Liver (tissue), 8 donors: ENCODE measurements at regions not wholly inside any gene's neighbourhood (a gene's known extent, or its start where the extent isn't known, plus 50 kb on each side); places are given as distances from the start of the nearest gene placed in this dataset.

Experiments used
- DNase-seq: peaks from one replicate; pipeline ENCODE4 v3.0.0-alpha.2; 2017; ENCODE audit warnings: low spot score
- H3K27ac ChIP-seq, 2 donors: one replicate each; pipeline ENCODE4 v1.7.0; 2013; ENCODE audit warnings: inconsistent platforms in 2 of 2, low read length in 2 of 2, control low read depth in 1 of 2, low read depth in 1 of 2, mild to moderate bottlenecking in 1 of 2
- H3K27me3 ChIP-seq, 4 donors: one replicate each; pipeline versions ENCODE4 v1.6.1 to v1.7.0; 2013; ENCODE audit warnings: low read length in 3 of 4, inconsistent platforms in 1 of 4, mild to moderate bottlenecking in 1 of 4, moderate library complexity in 1 of 4; ENCODE audit not compliant: control insufficient read depth in 4 of 4, insufficient read depth in 4 of 4
- H3K36me3 ChIP-seq, 4 donors: one replicate each; pipeline versions ENCODE4 v1.6.1 to v1.7.0; 2013; ENCODE audit warnings: low read length in 3 of 4, mild to moderate bottlenecking in 3 of 4, low read depth in 1 of 4, moderate library complexity in 1 of 4; ENCODE audit not compliant: control insufficient read depth in 4 of 4, insufficient read depth in 3 of 4
- H3K4me1 ChIP-seq, 4 donors: one replicate each; pipeline versions ENCODE4 v1.6.1 to v1.7.0; 2013; ENCODE audit warnings: low read length in 3 of 4, mild to moderate bottlenecking in 3 of 4, moderate library complexity in 1 of 4; ENCODE audit not compliant: control insufficient read depth in 4 of 4, insufficient read depth in 4 of 4
- H3K4me3 ChIP-seq, 3 donors: one replicate each; pipeline versions ENCODE4 v1.6.1 to v1.7.0; 2013; ENCODE audit warnings: low read length in 3 of 3, control low read depth in 1 of 3, low read depth in 1 of 3, mild to moderate bottlenecking in 1 of 3
- H3K9ac ChIP-seq, 2 donors: one replicate each; pipeline ENCODE4 v1.7.0; 2013; ENCODE audit warnings: low read length in 2 of 2, mild to moderate bottlenecking in 2 of 2, moderate library complexity in 2 of 2, control low read depth in 1 of 2, low read depth in 1 of 2
- H3K9me3 ChIP-seq, 4 donors: one replicate each; pipeline versions ENCODE4 v1.6.1 to v1.7.0; 2013; ENCODE audit warnings: low read length in 3 of 4; ENCODE audit not compliant: control insufficient read depth in 4 of 4
- CTCF ChIP-seq: fragments of 150-350 bp; IDR thresholded peaks from 2 replicates; pipeline ENCODE4 v1.5.1; 2017; ENCODE audit warnings: improper control_type of control experiment, low read depth, low read length; ENCODE audit not compliant: missing input control
- EGR1 ChIP-seq, 2 donors: IDR thresholded peaks; 2 replicates each; pipeline ENCODE4 v1.6.1; 2016 to 2018; ENCODE audit warnings: antibody characterized with exemption in 2 of 2, low read depth in 2 of 2
- FOXA1 ChIP-seq: IDR thresholded peaks from 2 replicates; pipeline ENCODE4 v1.6.1; 2016; ENCODE audit warnings: antibody characterized with exemption
- FOXA2 ChIP-seq: IDR thresholded peaks from 2 replicates; pipeline ENCODE4 v1.6.1; 2016; ENCODE audit warnings: antibody characterized with exemption
- HNF4A ChIP-seq, 2 donors: conservative IDR thresholded peaks; 2 replicates each; pipeline ENCODE4 v1.6.1; 2016; ENCODE audit warnings: antibody characterized with exemption in 2 of 2, mild to moderate bottlenecking in 2 of 2
- MAX ChIP-seq: IDR thresholded peaks from 2 replicates; pipeline ENCODE4 v1.6.1; 2016; ENCODE audit warnings: antibody characterized with exemption
- WGBS: extraction: QIAGEN DNeasy Blood & Tissue Kit; methylation state at CpG from one replicate; pipeline ENCODE4 v1.1.7; 2013; 5-methylcytosine and 5-hydroxymethylcytosine counted together
- TF ChIP-seq, protein P1 (sequence below): IDR thresholded peaks from 2 replicates; pipeline ENCODE4 v1.6.1; 2016; ENCODE audit warnings: antibody characterized with exemption, mild to moderate bottlenecking
- donor health status: healthy.
- donor health status: healthy.
- donor health status: healthy.
- donor health status: healthy.
- donor health status: healthy.

GRCh38 chr2:103814016-103814415 is 1039.9 kb upstream of the POU3F3 start:
- no peaks in the 10 kb centered on the region for H3K36me3 ChIP-seq
- no peak overlapping the region for H3K4me3 ChIP-seq
- H3K4me1 ChIP-seq, result no peaks in the 10 kb centered on the region
- H3K9ac ChIP-seq, result no peak overlapping the region
- no peak for DNase-seq
- H3K27ac ChIP-seq, result no peak overlapping the region
- TF ChIP-seq CTCF, result no peak
- TF ChIP-seq, protein P1, sequence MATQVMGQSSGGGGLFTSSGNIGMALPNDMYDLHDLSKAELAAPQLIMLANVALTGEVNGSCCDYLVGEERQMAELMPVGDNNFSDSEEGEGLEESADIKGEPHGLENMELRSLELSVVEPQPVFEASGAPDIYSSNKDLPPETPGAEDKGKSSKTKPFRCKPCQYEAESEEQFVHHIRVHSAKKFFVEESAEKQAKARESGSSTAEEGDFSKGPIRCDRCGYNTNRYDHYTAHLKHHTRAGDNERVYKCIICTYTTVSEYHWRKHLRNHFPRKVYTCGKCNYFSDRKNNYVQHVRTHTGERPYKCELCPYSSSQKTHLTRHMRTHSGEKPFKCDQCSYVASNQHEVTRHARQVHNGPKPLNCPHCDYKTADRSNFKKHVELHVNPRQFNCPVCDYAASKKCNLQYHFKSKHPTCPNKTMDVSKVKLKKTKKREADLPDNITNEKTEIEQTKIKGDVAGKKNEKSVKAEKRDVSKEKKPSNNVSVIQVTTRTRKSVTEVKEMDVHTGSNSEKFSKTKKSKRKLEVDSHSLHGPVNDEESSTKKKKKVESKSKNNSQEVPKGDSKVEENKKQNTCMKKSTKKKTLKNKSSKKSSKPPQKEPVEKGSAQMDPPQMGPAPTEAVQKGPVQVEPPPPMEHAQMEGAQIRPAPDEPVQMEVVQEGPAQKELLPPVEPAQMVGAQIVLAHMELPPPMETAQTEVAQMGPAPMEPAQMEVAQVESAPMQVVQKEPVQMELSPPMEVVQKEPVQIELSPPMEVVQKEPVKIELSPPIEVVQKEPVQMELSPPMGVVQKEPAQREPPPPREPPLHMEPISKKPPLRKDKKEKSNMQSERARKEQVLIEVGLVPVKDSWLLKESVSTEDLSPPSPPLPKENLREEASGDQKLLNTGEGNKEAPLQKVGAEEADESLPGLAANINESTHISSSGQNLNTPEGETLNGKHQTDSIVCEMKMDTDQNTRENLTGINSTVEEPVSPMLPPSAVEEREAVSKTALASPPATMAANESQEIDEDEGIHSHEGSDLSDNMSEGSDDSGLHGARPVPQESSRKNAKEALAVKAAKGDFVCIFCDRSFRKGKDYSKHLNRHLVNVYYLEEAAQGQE, result no peak
- TF ChIP-seq FOXA2, result no peak
- no peak for TF ChIP-seq FOXA1
- peaks cover 0 to 2% (median 0%) of the 10 kb centered on the region in 4 donors for H3K9me3 ChIP-seq
- H3K27me3 ChIP-seq, result no peaks in the 10 kb centered on the region
- WGBS, result 70% methylated on average over 3 of the region's 3 CpGs

- WGBS, result 66% methylated on average over 1 of the region's 1 CpG
- Histone ChIP-seq H3K4me3 (no peak overlapping the region), H3K4me1 (no peaks in the 10 kb centered on the region), H3K9ac (no peak overlapping the region), H3K36me3 (no peaks in the 10 kb centered on the region), H3K9me3 (peaks cover 0 to 2% (median 0%) of the 10 kb centered on the region in 4 donors), H3K27me3 (no peaks in the 10 kb centered on the region), H3K27ac (no peak overlapping the region)
- DNase-seq, result no peak
- TF ChIP-seq MAX (no peak), HNF4A (conservative IDR thresholded peaks at IDR 0.05) (no peak)
These were observed 1038.2 kb upstream of the POU3F3 start for GRCh38 chr2:103815731-103816130.

GRCh38 chr2:103817746-103818145 is 1036.2 kb upstream of the POU3F3 start:
- Histone ChIP-seq H3K9me3 (no peaks in the 10 kb centered on the region), H3K9ac (no peak overlapping the region), H3K4me1 (no peaks in the 10 kb centered on the region), H3K4me3 (no peak overlapping the region), H3K27ac (no peak overlapping the region), H3K36me3 (no peaks in the 10 kb centered on the region), H3K27me3 (no peaks in the 10 kb centered on the region)
- WGBS, result 88% methylated on average over 3 of the region's 3 CpGs
- DNase-seq, result no peak
- no peak for TF ChIP-seq EGR1 (IDR thresholded peaks at IDR 0.05; ENCODE audit: low read depth in 2 of 2)
- TF ChIP-seq, protein P1, result no peak
